HG02870 (cell line): ENCODE measurements at regions not wholly inside any gene's neighbourhood (a gene's known extent, or its start where the extent isn't known, plus 50 kb on each side); places are given as distances from the start of the nearest gene placed in this dataset.
"Not testable (repeated sequence)": the region's sequence is repeated elsewhere in the genome, so short reads cannot be mapped to it uniquely, and the experiment has no call there.

Source experiments
- ATAC-seq: cut with Tn5 transposase; IDR thresholded peaks from one replicate; pipeline ENCODE4 v1.9.1; 2021; ENCODE audit warnings: mild to moderate bottlenecking, moderate library complexity; ENCODE audit not compliant: unreplicated experiment

GRCh38 chr3:176651622-176652021 is 545.7 kb downstream of the TBL1XR1 start:
- no peak for ATAC-seq

GRCh38 chr3:176650478-176650877 is 546.8 kb downstream of the TBL1XR1 start:
- no peak for ATAC-seq

- ATAC-seq: no peak
These were observed 549.3 kb downstream of the TBL1XR1 start for GRCh38 chr3:176647987-176648386.

- ATAC-seq: no peak
These were observed 563.8 kb downstream of the TBL1XR1 start for GRCh38 chr3:176633511-176633910.

GRCh38 chr3:176632925-176633324 is 564.4 kb downstream of the TBL1XR1 start:
- ATAC-seq: no peak

GRCh38 chr3:176631165-176631564 is 566.1 kb downstream of the TBL1XR1 start:
- no peak for ATAC-seq

GRCh38 chr3:176628101-176628639 is 569.1 kb downstream of the TBL1XR1 start:
- ATAC-seq: no peak

- no peak for ATAC-seq
These were observed 573.7 kb downstream of the TBL1XR1 start for GRCh38 chr3:176623468-176624150.

- ATAC-seq: no peak
These were observed 577.4 kb downstream of the TBL1XR1 start for GRCh38 chr3:176619833-176620232.

- no peak for ATAC-seq
These were observed 581.5 kb downstream of the TBL1XR1 start for GRCh38 chr3:176615826-176616225.

GRCh38 chr3:176611703-176612102 is 585.6 kb downstream of the TBL1XR1 start:
- ATAC-seq: no peak

GRCh38 chr3:176609361-176609760 is 587.9 kb downstream of the TBL1XR1 start:
- ATAC-seq: no peak

- not testable (repeated sequence) for ATAC-seq
These were observed 591.7 kb downstream of the TBL1XR1 start for GRCh38 chr3:176605553-176605952.

GRCh38 chr3:176595307-176595706 is 602.0 kb downstream of the TBL1XR1 start:
- no peak for ATAC-seq

- ATAC-seq: no peak
These were observed 606.6 kb downstream of the TBL1XR1 start for GRCh38 chr3:176590722-176591121.

- no peak for ATAC-seq
These were observed 610.2 kb downstream of the TBL1XR1 start for GRCh38 chr3:176587089-176587488.

GRCh38 chr3:176584413-176585176 is 612.7 kb downstream of the TBL1XR1 start:
- no peak for ATAC-seq

- no peak for ATAC-seq
These were observed 613.3 kb downstream of the TBL1XR1 start for GRCh38 chr3:176583956-176584355.

GRCh38 chr3:176581589-176581988 is 615.7 kb downstream of the TBL1XR1 start:
- no peak for ATAC-seq

- ATAC-seq: no peak
These were observed 617.5 kb downstream of the TBL1XR1 start for GRCh38 chr3:176579711-176580185.

GRCh38 chr3:176578316-176578715 is 619.0 kb downstream of the TBL1XR1 start:
- no peak for ATAC-seq

GRCh38 chr3:176577447-176577846 is 619.8 kb downstream of the TBL1XR1 start:
- no peak for ATAC-seq
